SK-MEL-5 (cell line): ENCODE measurements at regions not wholly inside any gene's neighbourhood (a gene's known extent, or its start where the extent isn't known, plus 50 kb on each side); places are given as distances from the start of the nearest gene placed in this dataset.

Experiments
- DNase-seq: peaks from one replicate; pipeline ENCODE4 v3.0.0-alpha.2; 2016; ENCODE audit warnings: low read depth, low spot score
- in situ Hi-C: cut with HindIII; loops from 2 replicates; pipeline ENCODE4 v1.10.0; 2016; ENCODE audit warnings: low sequenced_read_pairs, high pct_unique_total_duplicates, low pct_unique_long_range_greater_than_20kb
- small RNA-seq, 2 experiments: library from RNA; depleted of rRNA; stranded (forward); fragments of <200 nt; gene quantifications; one replicate each; pipeline ENCODE3, GENCODE V24; 2014

DNA sequence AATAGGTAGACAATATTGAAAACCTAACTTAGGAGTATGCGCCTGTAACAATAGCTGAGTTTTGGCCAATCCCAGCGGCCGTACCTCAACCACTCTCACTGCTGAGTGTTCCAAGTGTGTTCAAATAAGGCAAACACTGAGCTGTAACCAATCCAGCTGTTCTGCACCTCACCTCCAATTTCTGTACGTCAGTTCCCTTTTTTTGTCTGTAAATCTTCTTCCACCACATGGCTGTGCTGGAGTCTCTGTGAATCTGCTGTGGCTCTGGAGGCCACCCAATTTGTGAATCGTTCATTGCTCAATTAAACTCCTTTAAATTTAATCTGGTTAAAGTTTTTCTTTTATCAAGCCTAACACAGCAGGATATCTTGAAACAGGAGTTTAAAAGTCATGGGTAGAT is 116.3 kb downstream of the SLC28A3 start:
- in situ Hi-C loops, result no loop called here
- no peak for DNase-seq

Small RNAs in the stretch of these regions (small RNA-seq; reads per million reads assigned to genes)
- 0 reads per million in 2 experiments for gene AL390838.2
